ENCODE measurements at regions not wholly inside any gene's neighbourhood (a gene's known extent, or its start where the extent isn't known, plus 50 kb on each side); places are given as distances from the start of the nearest gene placed in this dataset.

- TF ChIP-seq, protein P1, sequence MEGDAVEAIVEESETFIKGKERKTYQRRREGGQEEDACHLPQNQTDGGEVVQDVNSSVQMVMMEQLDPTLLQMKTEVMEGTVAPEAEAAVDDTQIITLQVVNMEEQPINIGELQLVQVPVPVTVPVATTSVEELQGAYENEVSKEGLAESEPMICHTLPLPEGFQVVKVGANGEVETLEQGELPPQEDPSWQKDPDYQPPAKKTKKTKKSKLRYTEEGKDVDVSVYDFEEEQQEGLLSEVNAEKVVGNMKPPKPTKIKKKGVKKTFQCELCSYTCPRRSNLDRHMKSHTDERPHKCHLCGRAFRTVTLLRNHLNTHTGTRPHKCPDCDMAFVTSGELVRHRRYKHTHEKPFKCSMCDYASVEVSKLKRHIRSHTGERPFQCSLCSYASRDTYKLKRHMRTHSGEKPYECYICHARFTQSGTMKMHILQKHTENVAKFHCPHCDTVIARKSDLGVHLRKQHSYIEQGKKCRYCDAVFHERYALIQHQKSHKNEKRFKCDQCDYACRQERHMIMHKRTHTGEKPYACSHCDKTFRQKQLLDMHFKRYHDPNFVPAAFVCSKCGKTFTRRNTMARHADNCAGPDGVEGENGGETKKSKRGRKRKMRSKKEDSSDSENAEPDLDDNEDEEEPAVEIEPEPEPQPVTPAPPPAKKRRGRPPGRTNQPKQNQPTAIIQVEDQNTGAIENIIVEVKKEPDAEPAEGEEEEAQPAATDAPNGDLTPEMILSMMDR (IDR thresholded peaks at IDR 0.05; ENCODE audit: low read depth, low read length) = no peak
- no peak overlapping the region for H3K4me3 ChIP-seq (ENCODE audit: low read depth, low read length)
These were observed 345.5 kb downstream of the THBS2 start for GRCh38 chr6:168908166-168908565.

DNA sequence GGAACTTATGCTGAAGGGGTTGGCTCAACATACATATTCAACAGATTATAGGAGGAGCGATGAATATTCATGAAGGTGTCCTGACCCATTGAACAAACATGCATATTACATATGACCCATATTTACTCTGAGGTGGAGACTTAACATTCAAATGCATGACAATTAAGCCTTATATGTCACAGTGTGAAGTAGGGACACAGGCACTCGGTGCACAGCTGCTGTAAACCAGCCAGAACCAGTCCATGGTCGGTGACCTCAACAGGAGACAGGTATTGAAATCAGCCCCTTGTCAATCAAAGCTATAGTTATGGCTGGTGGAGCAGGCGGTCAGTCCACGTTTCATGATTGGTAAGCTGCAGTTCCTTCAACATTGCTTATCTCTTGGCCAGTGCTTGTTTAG lies 347.3 kb downstream of the THBS2 start:
- TF ChIP-seq, protein P1 (IDR thresholded peaks at IDR 0.05; ENCODE audit: low read depth, low read length) = no peak
- no peak overlapping the region for H3K4me3 ChIP-seq (ENCODE audit: low read depth, low read length)

GRCh38 chr6:168905451-168906090 lies 348.1 kb downstream of the THBS2 start:
- no peak overlapping the region for H3K4me3 ChIP-seq (ENCODE audit: low read depth, low read length)
- TF ChIP-seq, protein P1 (IDR thresholded peaks at IDR 0.05; ENCODE audit: low read depth, low read length) = no peak

- TF ChIP-seq, protein P1 (IDR thresholded peaks at IDR 0.05; ENCODE audit: low read depth, low read length) = no peak
- no peak overlapping the region for H3K4me3 ChIP-seq (ENCODE audit: low read depth, low read length)
These were observed 349.9 kb downstream of the THBS2 start for GRCh38 chr6:168903613-168904345.

DNA sequence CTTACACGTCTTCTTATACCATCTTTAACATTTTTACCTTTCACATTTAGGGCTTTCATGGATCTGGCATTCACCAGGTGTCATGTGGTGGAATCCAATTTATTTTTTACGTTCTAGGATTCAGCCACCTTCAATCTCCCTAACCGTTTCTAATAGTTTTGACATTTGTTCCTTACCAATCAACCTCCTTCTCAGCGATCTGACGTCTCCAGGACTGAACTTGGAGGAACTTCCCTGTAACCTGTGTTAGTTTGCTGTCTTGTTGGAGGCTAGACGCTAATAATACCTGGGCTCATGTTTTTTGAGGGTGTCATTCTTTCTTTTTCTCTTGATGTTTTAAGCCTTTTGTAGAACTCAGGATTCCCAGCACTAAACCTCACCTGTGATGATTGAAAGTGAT lies 351.6 kb downstream of the THBS2 start:
- H3K4me3 ChIP-seq (ENCODE audit: low read depth, low read length) = no peak overlapping the region
- TF ChIP-seq, protein P1 (IDR thresholded peaks at IDR 0.05; ENCODE audit: low read depth, low read length) = no peak

DNA sequence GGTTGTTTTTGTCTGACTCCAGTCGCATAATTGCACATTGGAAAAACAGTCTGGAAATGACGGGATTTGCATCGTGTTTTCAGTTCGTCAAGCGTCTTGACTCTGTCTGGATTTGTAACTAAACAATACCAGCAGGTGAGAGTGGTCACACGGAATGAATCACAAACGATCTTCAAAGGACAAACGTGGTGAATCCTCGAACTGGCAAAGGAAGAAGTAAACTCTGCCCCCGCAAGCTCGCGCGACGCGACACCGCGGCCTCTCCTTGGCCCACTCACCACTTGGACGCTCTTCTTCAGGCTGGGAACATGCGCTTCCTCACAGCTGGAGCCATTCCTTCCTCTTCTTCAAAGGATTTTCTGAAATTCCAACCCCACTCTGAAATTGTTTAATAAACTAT lies 352.6 kb downstream of the THBS2 start:
- no peak overlapping the region for H3K4me3 ChIP-seq (ENCODE audit: low read depth, low read length)
- TF ChIP-seq, protein P1 (IDR thresholded peaks at IDR 0.05; ENCODE audit: low read depth, low read length) = no peak

- TF ChIP-seq, protein P1 (IDR thresholded peaks at IDR 0.05; ENCODE audit: low read depth, low read length) = no peak
These were observed 357.3 kb downstream of the THBS2 start for GRCh38 chr6:168896321-168896720.

More at GRCh38 chr6:168896321-168896720, 357.3 kb downstream of the THBS2 start:
- H3K4me3 ChIP-seq (ENCODE audit: low read depth, low read length) = no peak overlapping the region
